Fibroblast of lung (primary cell): ENCODE measurements at regions not wholly inside any gene's neighbourhood (a gene's known extent, or its start where the extent isn't known, plus 50 kb on each side); places are given as distances from the start of the nearest gene placed in this dataset.

Source experiments
- DNase-seq, 2 donors: peaks; one replicate each; pipeline versions ENCODE4 v3.0.0 to v3.0.0-alpha.2; 2010; ENCODE audit warnings: low read depth in 2 of 2
- H2AFZ ChIP-seq: 2 replicates; pipeline ENCODE4 v1.5.1; 2012; ENCODE audit warnings: low read length, control low read depth, inconsistent platforms
- H3K27ac ChIP-seq: 2 replicates; pipeline ENCODE4 v1.5.1; 2011; ENCODE audit warnings: low read length, control low read depth; ENCODE audit not compliant: insufficient read depth
- H3K27me3 ChIP-seq: 2 replicates; pipeline ENCODE4 v1.5.1; 2011; ENCODE audit warnings: mild to moderate bottlenecking, low read length; ENCODE audit not compliant: control insufficient read depth, insufficient read depth
- H3K36me3 ChIP-seq: 2 replicates; pipeline ENCODE4 v1.5.1; 2011; ENCODE audit warnings: low read length; ENCODE audit not compliant: control insufficient read depth, insufficient read depth
- H3K4me1 ChIP-seq: 2 replicates; pipeline ENCODE4 v1.5.1; 2011; ENCODE audit warnings: low read length; ENCODE audit not compliant: control insufficient read depth, insufficient read depth; ENCODE audit errors: extremely low read depth
- H3K4me2 ChIP-seq: 2 replicates; pipeline ENCODE4 v1.5.1; 2011; ENCODE audit warnings: low read length, control low read depth; ENCODE audit not compliant: insufficient read depth; ENCODE audit errors: extremely low read depth
- H3K4me3 ChIP-seq, 4 experiments: fragments of 200-600 bp in 1 of 4; sonication (generic) in 1 of 4; replicated peaks in 1 of 4; 2 replicates each; pipeline ENCODE4 v1.5.1; 2011 to 2016; ENCODE audit warnings: low read length in 4 of 4, low read depth in 3 of 4, mild to moderate bottlenecking in 3 of 4, control low read depth in 2 of 4, inconsistent platforms in 1 of 4, mixed read lengths in 1 of 4; ENCODE audit not compliant: insufficient read depth in 1 of 4; ENCODE audit errors: control extremely low read depth in 1 of 4
- H3K79me2 ChIP-seq: 2 replicates; pipeline ENCODE4 v1.5.1; 2012; ENCODE audit warnings: mild to moderate bottlenecking, low read length, inconsistent platforms; ENCODE audit not compliant: control insufficient read depth, insufficient read depth
- H3K9ac ChIP-seq: 2 replicates; pipeline ENCODE4 v1.5.1; 2011; ENCODE audit warnings: mild to moderate bottlenecking, low read length, control low read depth; ENCODE audit not compliant: insufficient read depth
- H3K9me3 ChIP-seq: 2 replicates; pipeline ENCODE4 v1.5.1; 2012; ENCODE audit warnings: low read depth, low read length; ENCODE audit not compliant: control insufficient read depth, insufficient read depth
- H4K20me1 ChIP-seq: 2 replicates; pipeline ENCODE4 v1.5.1; 2011; ENCODE audit warnings: low read length; ENCODE audit not compliant: control insufficient read depth, insufficient read depth; ENCODE audit errors: extremely low read depth
- EZH2 ChIP-seq: IDR thresholded peaks from 2 replicates; pipeline ENCODE4 v1.5.1; 2012; ENCODE audit warnings: low read length, control low read depth, mild to moderate bottlenecking; ENCODE audit errors: missing control alignments
- TF ChIP-seq, protein P1 (sequence below), 2 donors: IDR thresholded peaks in 1 of 2; conservative IDR thresholded peaks in 1 of 2; 1 replicate in 1 of 2; 2 replicates in 1 of 2; pipeline ENCODE4 v1.5.1; 2011 to 2012; ENCODE audit warnings: low read length in 2 of 2, control low read depth in 1 of 2, inconsistent platforms in 1 of 2, low read depth in 1 of 2, mild to moderate bottlenecking in 1 of 2

GRCh38 chr7:91457208-91457607 is 193.0 kb downstream of the FZD1 start:
- Histone ChIP-seq H3K36me3 (no peaks in the 10 kb centered on the region), H3K9me3 (no peaks in the 10 kb centered on the region), H4K20me1 (no peaks in the 10 kb centered on the region), H3K4me3 (no peak overlapping the region), H3K4me2 (no peak overlapping the region), H3K27me3 (no peaks in the 10 kb centered on the region), H3K9ac (no peak overlapping the region), H3K4me1 (no peaks in the 10 kb centered on the region), H3K27ac (no peak overlapping the region), H3K79me2 (no peaks in the 10 kb centered on the region), H2AFZ (no peak overlapping the region)
- no peak for DNase-seq
- TF ChIP-seq EZH2, result no peak
- TF ChIP-seq, protein P1, sequence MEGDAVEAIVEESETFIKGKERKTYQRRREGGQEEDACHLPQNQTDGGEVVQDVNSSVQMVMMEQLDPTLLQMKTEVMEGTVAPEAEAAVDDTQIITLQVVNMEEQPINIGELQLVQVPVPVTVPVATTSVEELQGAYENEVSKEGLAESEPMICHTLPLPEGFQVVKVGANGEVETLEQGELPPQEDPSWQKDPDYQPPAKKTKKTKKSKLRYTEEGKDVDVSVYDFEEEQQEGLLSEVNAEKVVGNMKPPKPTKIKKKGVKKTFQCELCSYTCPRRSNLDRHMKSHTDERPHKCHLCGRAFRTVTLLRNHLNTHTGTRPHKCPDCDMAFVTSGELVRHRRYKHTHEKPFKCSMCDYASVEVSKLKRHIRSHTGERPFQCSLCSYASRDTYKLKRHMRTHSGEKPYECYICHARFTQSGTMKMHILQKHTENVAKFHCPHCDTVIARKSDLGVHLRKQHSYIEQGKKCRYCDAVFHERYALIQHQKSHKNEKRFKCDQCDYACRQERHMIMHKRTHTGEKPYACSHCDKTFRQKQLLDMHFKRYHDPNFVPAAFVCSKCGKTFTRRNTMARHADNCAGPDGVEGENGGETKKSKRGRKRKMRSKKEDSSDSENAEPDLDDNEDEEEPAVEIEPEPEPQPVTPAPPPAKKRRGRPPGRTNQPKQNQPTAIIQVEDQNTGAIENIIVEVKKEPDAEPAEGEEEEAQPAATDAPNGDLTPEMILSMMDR (conservative IDR thresholded peaks at IDR 0.05 in 1 of 2, IDR thresholded peaks at IDR 0.05 in 1 of 2; ENCODE audit: low read depth in 1 of 2, low read length in 2 of 2), result no peak

DNA sequence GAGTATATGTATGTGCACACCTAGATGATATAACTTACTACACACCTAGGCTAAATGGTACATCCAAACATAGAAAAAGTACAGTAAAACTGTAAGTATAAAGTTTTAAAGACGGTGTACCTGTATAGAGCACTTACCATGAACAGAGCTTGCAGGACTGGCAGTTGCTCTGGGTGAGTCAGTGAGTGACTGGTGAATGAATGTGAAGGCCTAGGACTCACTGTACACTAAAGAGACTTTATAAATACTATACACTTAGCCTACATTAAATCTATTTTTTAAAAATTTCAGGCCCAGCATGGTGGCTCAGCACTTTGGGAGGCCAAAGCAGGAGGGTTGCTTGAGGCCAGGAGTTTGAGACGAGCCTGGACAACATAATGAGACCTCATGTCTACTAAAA is 195.3 kb downstream of the FZD1 start:
- no peak overlapping the region for H3K9ac ChIP-seq
- no peaks in the 10 kb centered on the region for H4K20me1 ChIP-seq
- H3K27me3 ChIP-seq, result no peaks in the 10 kb centered on the region
- H3K4me2 ChIP-seq, result no peak overlapping the region
- H3K9me3 ChIP-seq, result no peaks in the 10 kb centered on the region
- no peak overlapping the region for H2AFZ ChIP-seq
- no peaks in the 10 kb centered on the region for H3K79me2 ChIP-seq
- no peaks in the 10 kb centered on the region for H3K36me3 ChIP-seq
- no peak overlapping the region for H3K4me3 ChIP-seq
- no peak for TF ChIP-seq EZH2
- TF ChIP-seq, protein P1 (conservative IDR thresholded peaks at IDR 0.05 in 1 of 2, IDR thresholded peaks at IDR 0.05 in 1 of 2; ENCODE audit: low read depth in 1 of 2, low read length in 2 of 2), result no peak
- H3K4me1 ChIP-seq, result no peaks in the 10 kb centered on the region
- no peak overlapping the region for H3K27ac ChIP-seq
- DNase-seq, result no peak

DNA sequence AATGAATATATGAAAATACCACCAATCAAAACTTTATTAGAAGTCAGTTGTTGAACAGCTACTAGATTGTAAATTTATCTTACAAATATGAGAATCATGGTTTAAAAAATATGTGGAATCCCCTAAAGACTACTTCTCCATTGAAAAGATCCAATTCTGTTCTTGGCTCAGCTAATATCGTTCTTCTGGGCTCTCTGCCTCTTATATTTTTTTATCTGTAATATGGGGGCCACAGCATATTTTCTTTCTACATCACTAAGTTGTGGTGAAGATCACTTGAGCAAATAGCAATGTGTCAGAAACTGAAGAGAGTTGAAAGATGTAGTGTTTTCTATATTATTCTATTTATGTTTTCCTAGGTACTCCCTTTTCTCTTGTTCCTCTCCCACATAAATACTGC is 198.1 kb downstream of the FZD1 start:
- Histone ChIP-seq H3K36me3 (no peaks in the 10 kb centered on the region), H3K4me1 (no peaks in the 10 kb centered on the region), H3K9ac (no peak overlapping the region), H3K79me2 (no peaks in the 10 kb centered on the region), H3K27ac (no peak overlapping the region), H3K9me3 (no peaks in the 10 kb centered on the region), H3K4me3 (no peak overlapping the region), H3K27me3 (no peaks in the 10 kb centered on the region), H4K20me1 (no peaks in the 10 kb centered on the region), H3K4me2 (no peak overlapping the region), H2AFZ (no peak overlapping the region)
- no peak for TF ChIP-seq EZH2
- TF ChIP-seq, protein P1 (conservative IDR thresholded peaks at IDR 0.05 in 1 of 2, IDR thresholded peaks at IDR 0.05 in 1 of 2; ENCODE audit: low read depth in 1 of 2, low read length in 2 of 2), result no peak
- peak in 1 of 2 donors; percentile 18 for DNase-seq
